Smooth muscle cell (in vitro differentiated cells): ENCODE measurements at regions not wholly inside any gene's neighbourhood (a gene's known extent, or its start where the extent isn't known, plus 50 kb on each side); places are given as distances from the start of the nearest gene placed in this dataset.

Source experiments
- DNase-seq: peaks from one replicate; lab custom pipeline; 2025; ENCODE audit not compliant: unreplicated experiment; lab: John Stamatoyannopoulos, UW
- H2AFZ ChIP-seq: fragments of 200-600 bp; sonication (generic); 2 replicates; pipeline ENCODE4 v1.6.0; 2016; ENCODE audit warnings: antibody characterized with exemption, low read depth, mild to moderate bottlenecking
- H3F3A ChIP-seq: fragments of 200-600 bp; sonication (generic); 2 replicates; pipeline ENCODE4 v1.6.0; 2017; ENCODE audit warnings: antibody characterized with exemption, low read depth
- H3K27ac ChIP-seq: fragments of 200-600 bp; sonication (generic); 2 replicates; pipeline ENCODE4 v1.5.1; 2016; ENCODE audit warnings: low read depth, mild to moderate bottlenecking
- H3K27me3 ChIP-seq: fragments of 200-600 bp; sonication (generic); 2 replicates; pipeline ENCODE4 v1.6.1; 2016; ENCODE audit warnings: low read depth, mild to moderate bottlenecking
- H3K36me3 ChIP-seq: fragments of 200-600 bp; sonication (generic); 2 replicates; pipeline ENCODE4 v1.5.1; 2016; ENCODE audit warnings: low read depth
- H3K4me1 ChIP-seq: fragments of 200-600 bp; sonication (generic); 2 replicates; pipeline ENCODE4 v1.5.1; 2016; ENCODE audit warnings: low read depth
- H3K4me2 ChIP-seq: fragments of 200-600 bp; sonication (generic); 2 replicates; pipeline ENCODE4 v1.6.0; 2016; ENCODE audit warnings: mild to moderate bottlenecking
- H3K4me3 ChIP-seq: fragments of 200-600 bp; sonication (generic); 2 replicates; pipeline ENCODE4 v1.5.1; 2016; ENCODE audit warnings: mild to moderate bottlenecking
- H3K79me2 ChIP-seq: fragments of 200-600 bp; sonication (generic); 2 replicates; pipeline ENCODE4 v1.6.0; 2016; ENCODE audit warnings: low read depth, mild to moderate bottlenecking
- H3K9ac ChIP-seq: fragments of 200-600 bp; sonication (generic); 2 replicates; pipeline ENCODE4 v1.6.0; 2016; ENCODE audit warnings: low read depth
- H3K9me3 ChIP-seq: fragments of 200-600 bp; sonication (generic); replicated peaks from 2 replicates; pipeline ENCODE4 v1.5.1; 2016; ENCODE audit warnings: low read depth
- H4K20me1 ChIP-seq: fragments of 200-600 bp; sonication (generic); 2 replicates; pipeline ENCODE4 v1.6.0; 2016; ENCODE audit warnings: low read depth
- CTCF ChIP-seq: fragments of 200-600 bp; sonication (generic); IDR thresholded peaks from 2 replicates; pipeline ENCODE4 v1.5.1; 2017; ENCODE audit warnings: borderline replicate concordance, mild to moderate bottlenecking, antibody characterized with exemption; ENCODE audit not compliant: insufficient read depth, poor library complexity, severe bottlenecking
- WGBS: methylation state at CpG from one replicate; pipeline ENCODE4 v1.1.7; 2016; ENCODE audit warnings: low lambda C conversion rate; 5-methylcytosine and 5-hydroxymethylcytosine counted together

GRCh38 chr16:76768948-76769347 lies 422.0 kb upstream of the MON1B start:
- TF ChIP-seq CTCF, result no peak
- H3K79me2 ChIP-seq, result no peaks in the 10 kb centered on the region
- no peaks in the 10 kb centered on the region for H4K20me1 ChIP-seq
- H3K9me3 ChIP-seq, result no peaks in the 10 kb centered on the region
- no peaks in the 10 kb centered on the region for H3F3A ChIP-seq
- H3K4me2 ChIP-seq, result no peak overlapping the region
- 93% methylated on average over 8 of the region's 8 CpGs for WGBS
- no peak overlapping the region for H3K9ac ChIP-seq
- H3K4me1 ChIP-seq, result no peaks in the 10 kb centered on the region
- H3K27ac ChIP-seq, result no peak overlapping the region
- H3K36me3 ChIP-seq, result no peaks in the 10 kb centered on the region
- H3K4me3 ChIP-seq, result no peak overlapping the region
- no peaks in the 10 kb centered on the region for H3K27me3 ChIP-seq
- no peak for DNase-seq
- no peak overlapping the region for H2AFZ ChIP-seq

- no peak overlapping the region for H3K4me3 ChIP-seq
- H3K27me3 ChIP-seq, result no peaks in the 10 kb centered on the region
- H3F3A ChIP-seq, result no peaks in the 10 kb centered on the region
- H2AFZ ChIP-seq, result no peak overlapping the region
- H3K79me2 ChIP-seq, result no peaks in the 10 kb centered on the region
- H3K9me3 ChIP-seq, result no peaks in the 10 kb centered on the region
- WGBS, result 17% methylated on average over 1 of the region's 1 CpG
- no peak overlapping the region for H3K9ac ChIP-seq
- no peaks in the 10 kb centered on the region for H3K36me3 ChIP-seq
- no peak overlapping the region for H3K27ac ChIP-seq
- no peak for DNase-seq
- H3K4me2 ChIP-seq, result no peak overlapping the region
- no peaks in the 10 kb centered on the region for H4K20me1 ChIP-seq
- no peak for TF ChIP-seq CTCF
- no peaks in the 10 kb centered on the region for H3K4me1 ChIP-seq
These were observed 419.8 kb upstream of the MON1B start for GRCh38 chr16:76771216-76771615.

GRCh38 chr16:76777721-76778465 lies 413.1 kb upstream of the MON1B start:
- Histone ChIP-seq H3K27ac (no peak overlapping the region), H3K9ac (no peak overlapping the region), H3K4me3 (no peak overlapping the region), H3K9me3 (no peaks in the 10 kb centered on the region), H4K20me1 (no peaks in the 10 kb centered on the region), H3K27me3 (no peaks in the 10 kb centered on the region), H2AFZ (no peak overlapping the region), H3K4me1 (no peaks in the 10 kb centered on the region), H3K4me2 (no peak overlapping the region), H3K79me2 (no peaks in the 10 kb centered on the region), H3F3A (no peaks in the 10 kb centered on the region), H3K36me3 (no peaks in the 10 kb centered on the region)
- 79% methylated on average over 7 of the region's 7 CpGs for WGBS
- no peak for TF ChIP-seq CTCF
- DNase-seq, result no peak

- Histone ChIP-seq H3K27me3 (no peaks in the 10 kb centered on the region), H3K9me3 (no peaks in the 10 kb centered on the region), H3K4me3 (no peak overlapping the region), H4K20me1 (no peaks in the 10 kb centered on the region), H3K4me1 (no peaks in the 10 kb centered on the region), H3K36me3 (no peaks in the 10 kb centered on the region), H3K9ac (no peak overlapping the region), H2AFZ (no peak overlapping the region), H3K27ac (no peak overlapping the region), H3F3A (no peaks in the 10 kb centered on the region), H3K79me2 (no peaks in the 10 kb centered on the region), H3K4me2 (no peak overlapping the region)
- no peak for DNase-seq
- no peak for TF ChIP-seq CTCF
These were observed 410.4 kb upstream of the MON1B start for GRCh38 chr16:76780556-76780955.
